ENCODE measurements at regions not wholly inside any gene's neighbourhood (a gene's known extent, or its start where the extent isn't known, plus 50 kb on each side); places are given as distances from the start of the nearest gene placed in this dataset.

DNA sequence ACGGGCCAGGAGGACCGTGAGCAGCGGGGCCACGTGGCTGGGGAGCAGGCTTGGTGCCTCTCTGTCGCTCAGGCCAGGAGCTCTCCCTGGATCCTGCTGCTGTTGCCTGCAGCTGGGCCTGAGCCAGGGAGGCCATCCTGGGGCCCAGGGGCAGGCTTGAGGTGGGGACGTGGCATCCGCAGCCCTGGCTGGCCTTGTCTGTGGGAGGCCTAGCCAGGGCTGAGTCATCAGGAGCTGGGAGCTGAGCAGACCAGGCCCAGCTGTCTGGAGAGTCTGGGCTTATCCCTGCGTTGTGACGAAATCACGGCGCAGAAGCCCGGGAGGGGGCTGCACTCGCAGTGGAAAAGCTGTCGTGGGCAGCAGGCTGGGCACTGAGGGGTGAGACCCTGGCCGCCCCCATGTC, 138.8 kb upstream of the COL5A1 start:
- DNase-seq: no peak

DNA sequence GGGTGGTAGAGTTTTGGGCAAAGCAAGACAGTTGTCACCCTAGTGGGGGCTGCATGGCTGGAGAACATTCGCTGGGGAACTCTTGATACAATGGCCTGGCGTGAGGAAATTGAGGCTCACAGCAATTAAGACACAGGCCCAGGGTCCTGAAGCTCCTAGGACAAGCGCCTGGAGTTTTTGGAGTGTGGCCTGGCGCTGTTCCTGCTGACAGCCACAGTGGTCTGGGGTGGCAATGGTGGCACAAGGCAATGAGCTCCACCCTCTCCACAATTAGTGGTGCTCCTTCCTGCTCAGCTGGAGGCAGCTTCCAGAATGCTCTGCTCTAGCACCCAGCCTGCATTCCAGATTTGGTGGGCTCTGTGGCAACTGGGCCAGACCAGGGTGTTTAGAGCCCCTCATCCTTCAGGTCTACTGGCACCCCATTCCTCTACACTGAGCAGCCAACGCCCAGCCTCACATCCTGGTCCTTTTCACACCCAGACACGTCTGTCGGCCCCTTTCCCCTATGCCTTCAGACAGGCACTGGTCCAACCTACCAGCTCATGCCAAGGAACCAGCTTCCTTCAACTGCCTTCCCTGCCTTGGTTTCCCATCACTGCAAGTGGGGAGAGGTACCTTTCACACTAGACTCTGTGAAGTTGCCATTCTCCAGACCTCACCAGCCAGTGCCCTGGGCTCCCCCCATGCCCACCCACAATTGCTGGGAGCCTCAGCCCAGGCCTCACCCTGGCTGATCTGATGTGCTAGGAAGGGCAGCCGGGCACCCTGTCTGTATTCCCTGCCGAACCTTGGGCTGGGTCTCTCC, 138.1 kb upstream of the COL5A1 start:
- DNase-seq: no peak

DNA sequence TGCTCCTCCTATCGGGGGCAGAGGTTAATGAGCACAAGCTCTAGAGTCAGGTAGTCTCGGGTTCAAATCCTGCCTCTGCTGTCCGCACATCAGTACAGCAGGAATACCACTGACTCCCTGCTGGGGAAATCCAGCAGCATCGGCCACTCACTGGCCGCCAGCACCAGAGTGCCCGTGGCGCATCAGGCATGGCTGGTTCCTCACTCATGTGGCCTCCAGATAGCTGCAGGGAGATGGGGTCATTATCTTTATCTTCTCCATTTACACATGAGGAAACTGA, 137.6 kb upstream of the COL5A1 start:
- no peak for DNase-seq

DNA sequence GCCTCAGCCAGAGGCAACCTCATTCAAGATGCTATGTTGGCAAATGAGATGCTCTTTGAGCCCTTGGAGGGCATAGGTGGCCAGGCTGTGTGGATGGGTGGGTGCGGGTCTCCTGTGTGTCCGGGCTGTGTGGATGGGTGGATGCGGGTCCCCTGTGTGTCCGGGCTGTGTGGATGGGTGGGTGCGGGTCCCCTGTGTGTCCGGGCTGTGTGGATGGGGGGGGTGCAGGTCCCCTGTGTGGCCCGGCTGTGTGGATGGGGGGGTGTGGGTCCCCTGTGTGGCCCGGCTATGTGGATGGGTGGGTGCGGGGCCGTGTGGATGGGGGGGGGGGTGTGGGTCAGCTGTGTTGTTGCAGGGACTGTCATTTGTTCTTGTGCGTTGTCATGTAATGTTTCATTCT, 136.6 kb upstream of the COL5A1 start:
- DNase-seq: no peak

DNA sequence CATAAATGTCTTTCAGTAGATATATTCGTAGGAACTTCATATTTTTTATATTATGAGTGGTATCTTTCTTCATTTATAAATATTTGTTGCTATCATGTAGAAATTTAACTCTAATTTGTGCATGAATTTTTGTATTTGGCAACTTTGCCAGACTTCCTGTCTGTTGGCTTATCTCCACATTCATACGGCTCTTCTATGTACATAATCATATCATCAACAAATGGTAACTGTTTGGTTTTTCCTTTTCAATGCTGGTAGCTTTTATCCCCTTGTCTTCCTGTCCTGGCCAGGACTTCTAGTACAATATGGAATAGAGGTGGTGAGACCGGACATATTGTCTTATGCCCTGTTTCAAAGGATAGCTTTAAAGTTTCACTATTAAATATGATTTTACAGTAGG, 132.3 kb upstream of the COL5A1 start:
- DNase-seq: no peak

DNA sequence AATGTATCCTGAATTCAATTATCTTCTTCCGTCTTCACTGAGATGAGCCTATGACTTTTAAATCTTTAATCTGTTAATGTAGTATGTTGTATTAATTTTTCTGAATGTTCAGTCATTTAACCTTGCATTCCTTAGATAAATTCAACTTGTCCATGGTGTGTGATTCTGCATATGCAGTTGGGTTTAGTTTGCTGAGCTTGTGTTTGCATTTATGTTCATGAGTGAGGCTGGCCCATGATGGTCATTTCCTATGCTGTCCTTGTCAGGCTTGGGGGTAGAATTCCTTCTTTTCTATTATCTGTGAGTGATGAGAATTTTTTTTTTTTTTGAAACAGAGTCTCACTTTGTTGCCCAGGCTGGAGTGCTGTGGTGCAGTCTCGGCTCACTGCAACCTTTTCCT, 131.8 kb upstream of the COL5A1 start:
- no peak for DNase-seq

DNA sequence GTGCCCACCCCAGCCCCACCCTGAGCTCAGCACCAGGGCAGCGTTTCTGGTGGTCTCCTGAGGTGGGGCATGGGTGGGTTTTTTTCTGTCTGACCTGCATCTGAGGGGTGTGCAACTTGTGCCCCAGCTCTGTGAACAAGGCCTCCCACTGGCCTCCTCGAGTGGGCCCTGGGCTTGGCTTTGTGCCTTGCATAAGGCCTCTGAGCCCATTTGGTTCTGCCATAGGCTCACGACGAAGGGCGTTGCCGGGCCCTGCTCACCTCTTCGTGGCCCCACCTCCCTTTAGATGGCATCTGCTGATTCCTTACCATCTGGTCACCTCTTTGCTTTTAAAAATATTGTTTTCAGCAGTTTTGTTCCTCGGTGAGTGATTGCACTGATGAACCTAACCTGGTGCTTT, 127.1 kb upstream of the COL5A1 start:
- DNase-seq: no peak

DNA sequence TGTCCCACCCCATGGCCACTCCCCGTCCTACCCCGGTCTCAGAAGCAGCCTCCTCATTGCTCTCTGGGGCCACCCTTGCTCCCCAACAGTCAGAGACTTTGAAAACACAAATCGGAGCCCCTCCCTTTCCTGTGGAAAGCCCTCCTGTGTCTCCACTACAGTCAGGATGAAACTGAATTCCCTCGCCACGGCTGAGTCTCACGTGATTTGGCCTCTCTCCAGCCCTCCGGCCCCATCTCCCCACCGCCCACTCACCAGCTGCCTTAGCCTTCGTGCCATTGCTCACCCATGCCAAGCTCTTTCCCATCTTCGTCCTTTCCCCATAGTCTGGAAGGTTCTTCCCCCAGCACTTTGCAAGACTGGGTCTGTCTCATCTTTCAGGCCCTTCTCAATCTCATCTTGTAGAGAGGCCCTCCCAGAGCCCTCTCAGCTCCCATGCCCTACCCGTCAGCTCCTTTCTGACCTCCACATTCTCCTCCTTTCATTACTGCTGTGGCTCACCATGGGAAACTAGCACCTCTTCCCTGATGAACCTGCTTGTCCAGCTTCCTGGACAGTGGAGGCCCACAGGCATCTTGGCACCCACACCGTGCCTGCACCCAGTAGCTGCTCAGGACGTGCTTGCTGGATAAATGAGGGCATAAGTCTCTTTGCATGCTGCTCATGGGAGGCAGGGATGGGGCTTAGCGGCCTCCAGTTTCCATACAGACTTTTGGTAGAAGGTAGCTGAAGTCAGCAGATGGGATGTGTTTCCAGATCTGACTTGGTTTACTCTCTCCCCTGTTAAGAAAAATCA, 126.4 kb upstream of the COL5A1 start:
- DNase-seq: no peak

DNA sequence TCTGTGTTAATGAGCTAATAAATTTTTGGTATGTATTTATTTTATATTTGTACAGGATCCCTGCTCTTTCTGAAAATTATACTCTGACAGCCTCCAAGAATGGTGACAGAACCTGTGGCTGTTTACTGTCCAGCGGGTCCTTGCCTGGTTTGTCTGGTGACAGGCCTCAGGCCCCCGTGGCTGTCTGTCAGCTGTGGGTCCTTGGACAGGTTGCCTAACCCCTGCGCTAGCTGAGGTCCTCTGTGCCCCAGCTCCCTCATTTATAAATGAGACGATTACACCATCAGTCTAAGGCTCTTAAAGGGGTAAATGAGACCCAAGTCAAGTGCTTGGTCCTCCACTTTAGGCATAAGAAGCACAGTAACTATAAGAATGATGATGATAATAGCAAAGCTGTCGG, 125.1 kb upstream of the COL5A1 start:
- no peak for DNase-seq

DNA sequence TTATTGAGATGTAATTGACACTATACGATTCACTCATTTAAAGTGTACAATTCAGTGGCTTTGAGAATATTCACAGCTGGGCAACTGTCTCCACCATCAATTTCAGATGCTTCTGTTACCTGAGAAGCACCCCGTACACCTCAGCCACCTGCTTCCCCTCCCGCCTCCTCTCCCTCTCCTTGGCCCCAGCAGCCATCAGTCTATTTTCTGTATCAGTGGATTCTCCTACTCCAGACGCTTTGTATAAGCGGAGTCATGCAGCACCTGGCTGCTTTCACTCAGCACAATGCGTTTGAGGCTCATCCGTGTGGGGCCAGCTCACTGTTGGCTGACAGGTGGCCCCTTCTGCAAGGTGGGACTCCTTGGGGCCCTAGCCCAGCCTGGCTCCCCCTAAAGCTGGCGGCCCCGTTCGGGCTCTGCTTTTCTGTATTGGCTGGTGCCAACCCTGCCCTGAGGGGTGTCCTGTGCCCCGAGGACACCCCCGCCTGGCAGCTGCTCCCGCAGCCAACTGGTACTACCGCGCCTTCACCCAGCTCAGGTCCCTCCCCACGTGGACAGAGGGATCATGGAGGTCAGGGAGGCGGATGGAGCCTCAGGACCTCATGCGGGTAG, 124.4 kb upstream of the COL5A1 start:
- no peak for DNase-seq

DNA sequence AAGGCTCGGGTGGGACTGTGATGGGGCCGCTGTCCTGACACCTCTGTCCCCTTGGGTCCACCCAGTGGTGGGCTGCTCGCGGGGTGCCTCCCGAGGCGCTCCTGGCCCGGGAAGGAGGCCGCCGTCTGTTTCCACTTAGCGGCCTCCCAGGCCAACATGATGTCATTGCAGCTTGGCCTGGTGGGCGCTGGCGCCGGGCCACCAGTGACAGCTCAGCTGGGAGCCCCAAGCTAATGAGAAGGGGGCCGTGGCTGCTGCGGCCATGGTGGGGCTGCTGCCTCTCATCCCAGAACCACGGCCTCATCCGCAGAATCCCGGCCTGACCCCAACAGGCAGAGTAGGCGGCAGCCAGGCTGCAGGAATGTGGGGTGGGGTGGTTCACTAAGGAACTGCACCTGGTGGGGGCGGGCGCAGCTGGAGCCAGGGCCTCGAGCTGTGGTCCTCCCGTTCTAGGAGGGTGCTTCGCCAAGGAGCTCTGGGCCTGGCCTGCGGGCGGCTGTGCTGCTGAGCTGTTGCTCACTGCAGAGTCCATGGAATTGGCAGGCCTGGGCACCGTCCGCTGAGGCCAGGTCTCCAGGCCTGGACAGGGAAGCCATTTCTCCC, 123.5 kb upstream of the COL5A1 start:
- no peak for DNase-seq

DNA sequence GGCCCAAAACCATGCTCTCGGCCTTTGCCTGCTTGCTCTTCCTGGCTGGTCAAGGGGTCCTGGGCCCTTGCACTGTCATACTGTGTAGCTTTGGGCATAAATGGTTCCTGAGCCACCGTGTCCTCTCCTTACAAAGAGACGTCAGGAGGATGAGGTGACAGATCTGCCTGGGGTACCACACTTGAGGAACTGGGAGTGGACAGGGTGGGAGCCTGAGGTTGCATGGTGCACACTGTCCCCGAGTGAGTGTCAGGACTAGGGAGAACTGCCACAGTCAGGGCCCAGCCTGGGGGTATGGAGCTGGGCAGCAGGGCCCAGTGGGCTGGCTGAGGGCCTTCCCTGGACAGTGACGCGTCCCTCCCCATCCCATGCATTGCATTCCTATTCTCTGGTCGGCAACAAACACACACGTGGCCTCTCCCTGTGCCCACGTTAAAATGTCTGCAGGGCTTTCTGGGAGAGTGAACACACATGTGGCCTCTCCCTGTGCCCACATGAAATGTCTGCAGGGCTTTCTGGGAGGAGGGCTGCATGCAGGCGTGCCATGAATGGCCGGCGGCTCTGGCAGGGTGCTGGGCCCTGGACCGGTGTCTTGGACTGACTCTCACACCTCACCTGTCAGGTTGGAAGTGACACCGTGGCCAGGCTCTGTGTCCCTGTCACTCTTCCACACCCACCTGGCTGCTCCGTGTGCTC, 122.1 kb upstream of the COL5A1 start:
- no peak for DNase-seq

DNA sequence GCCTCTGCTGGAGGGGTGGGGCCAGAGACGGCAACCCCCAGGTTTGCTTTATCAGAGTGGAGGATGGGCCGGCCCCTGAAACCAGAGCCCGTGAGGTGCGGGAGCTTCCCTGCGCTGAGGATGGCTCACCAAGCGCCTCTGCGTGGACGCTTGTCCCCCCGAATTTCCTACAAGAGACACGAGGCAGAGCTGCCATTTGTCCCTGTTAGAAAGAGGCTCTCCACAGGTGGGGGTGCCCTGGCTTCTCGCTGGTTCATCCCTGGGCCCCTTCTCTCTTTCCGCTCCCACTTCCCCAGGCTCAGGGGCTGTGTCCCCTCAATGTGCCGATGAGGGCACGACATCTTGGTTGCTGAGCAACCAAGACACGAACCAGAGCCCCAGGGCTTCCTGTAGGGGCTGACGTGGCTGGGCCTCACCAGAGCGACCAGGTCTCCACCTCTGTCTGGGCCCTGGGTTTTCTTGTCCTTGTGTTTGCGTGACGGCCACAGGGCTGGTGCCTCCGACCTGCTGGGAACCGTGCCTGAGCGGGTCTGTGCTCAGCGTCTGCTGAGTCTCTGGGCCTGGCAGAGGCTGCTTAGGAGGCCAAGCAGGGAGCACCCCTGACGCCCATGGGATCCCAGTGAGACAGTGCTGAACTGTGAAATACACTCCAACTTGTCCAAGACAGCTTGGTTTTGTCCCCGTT, 119.6 kb upstream of the COL5A1 start:
- no peak for DNase-seq

DNA sequence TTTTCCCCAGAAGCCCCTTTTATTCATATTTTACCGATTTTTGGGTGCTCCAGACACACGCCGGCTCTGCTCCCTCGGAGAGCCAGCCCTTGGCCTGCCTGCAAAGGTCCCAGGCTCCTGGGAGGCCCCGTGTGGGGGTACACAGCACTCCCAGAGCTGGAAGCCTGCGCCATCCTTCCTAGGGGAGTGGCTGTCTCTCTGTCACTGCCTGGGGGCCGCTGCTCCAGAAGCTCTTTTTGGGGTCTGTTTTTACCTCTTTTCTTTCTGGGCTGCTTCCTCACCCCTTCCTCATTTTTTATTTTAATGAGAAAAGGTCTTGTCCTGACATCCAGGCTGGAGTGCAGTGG, 119.1 kb upstream of the COL5A1 start:
- no peak for DNase-seq

DNA sequence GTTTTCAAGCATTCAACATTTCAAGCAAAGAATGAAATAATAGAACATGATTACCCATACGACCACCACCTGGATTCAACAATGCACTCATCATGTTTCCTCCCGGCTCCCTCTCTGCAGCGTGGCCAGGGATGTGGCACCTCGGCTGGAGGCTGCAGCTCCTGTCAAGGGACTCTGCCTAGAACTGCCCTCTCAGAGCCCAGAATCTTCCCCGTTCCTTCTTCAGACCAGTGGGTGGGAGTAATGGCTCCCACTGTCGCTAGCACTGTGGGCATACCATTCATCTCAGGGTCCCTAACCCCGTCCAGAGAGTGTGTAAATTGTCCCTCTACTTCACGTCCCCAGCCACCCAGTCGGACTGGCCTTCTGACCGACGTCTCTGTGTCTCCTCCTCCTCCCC, 118.6 kb upstream of the COL5A1 start:
- no peak for DNase-seq

DNA sequence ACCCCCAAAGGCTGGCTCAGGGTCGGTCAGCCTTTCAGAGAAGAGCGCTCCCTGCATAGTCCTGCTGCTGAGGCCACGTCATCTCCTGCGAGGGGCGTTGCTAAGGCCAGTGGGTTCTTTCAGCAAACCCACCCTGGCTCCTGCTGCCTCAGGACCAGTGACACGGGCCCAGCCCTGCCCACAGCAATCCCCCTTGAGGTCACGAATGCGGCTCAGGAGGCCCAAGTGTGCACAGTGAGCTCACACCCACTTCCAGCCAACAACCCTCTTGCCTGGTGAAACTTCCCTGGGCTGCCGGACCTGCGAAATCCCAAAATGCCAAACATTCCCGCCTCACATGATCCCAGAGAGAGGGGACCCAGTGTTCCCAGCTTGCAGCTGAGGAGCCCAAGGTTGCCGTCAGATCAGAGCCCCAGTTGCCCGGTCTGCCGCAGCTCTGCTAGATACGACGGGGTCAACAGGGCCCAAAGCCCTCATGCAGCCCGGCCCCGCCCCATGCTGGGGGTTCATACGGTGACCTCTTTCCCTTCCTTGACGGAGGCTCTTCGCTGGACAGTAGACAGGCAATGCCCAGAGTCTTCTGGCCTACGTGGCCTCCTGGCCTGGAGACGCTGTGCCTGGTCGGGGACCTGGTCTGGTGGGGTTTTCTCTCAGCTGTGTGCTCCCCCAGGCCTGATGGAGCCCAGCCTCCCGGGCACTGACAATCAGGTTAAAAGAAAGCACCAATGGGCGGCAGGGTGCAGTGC, 116.4 kb upstream of the COL5A1 start:
- no peak for DNase-seq

DNA sequence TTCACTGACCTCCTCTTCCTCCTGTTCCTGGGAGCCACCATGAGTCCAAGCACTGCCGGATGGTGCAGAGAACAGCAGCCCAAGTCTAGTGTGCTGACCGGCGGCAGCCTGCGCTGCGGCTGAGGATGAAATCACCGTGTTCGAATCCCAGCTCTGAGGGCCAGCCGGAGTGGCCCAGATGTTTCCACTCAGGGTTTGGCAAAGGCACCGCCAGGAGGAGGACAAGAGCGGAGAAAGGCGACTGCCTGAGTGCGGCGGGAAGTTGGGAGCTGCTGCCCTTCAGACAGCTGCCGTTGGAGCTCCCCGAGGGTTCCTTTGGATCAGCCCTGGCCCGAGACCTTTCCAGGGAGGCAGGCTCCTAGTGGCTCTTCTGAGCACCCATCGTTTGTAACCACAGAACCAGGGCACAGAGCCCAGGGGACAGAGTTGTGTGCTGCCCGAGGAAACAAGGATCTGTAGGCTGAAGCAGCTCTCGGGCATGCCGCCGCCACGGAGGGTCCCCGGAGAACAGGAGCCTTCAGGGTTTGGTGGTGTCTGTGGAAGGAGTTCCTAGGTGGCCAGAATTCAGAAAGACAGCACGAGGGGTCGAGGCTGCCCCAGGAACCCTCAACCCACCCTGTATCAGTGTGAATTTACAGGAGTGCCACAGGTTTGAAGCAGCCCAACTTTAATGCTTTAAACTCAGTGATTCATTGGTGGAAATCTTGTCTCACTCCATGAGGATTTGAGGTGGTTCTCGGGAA, 115.6 kb upstream of the COL5A1 start:
- DNase-seq: no peak

DNA sequence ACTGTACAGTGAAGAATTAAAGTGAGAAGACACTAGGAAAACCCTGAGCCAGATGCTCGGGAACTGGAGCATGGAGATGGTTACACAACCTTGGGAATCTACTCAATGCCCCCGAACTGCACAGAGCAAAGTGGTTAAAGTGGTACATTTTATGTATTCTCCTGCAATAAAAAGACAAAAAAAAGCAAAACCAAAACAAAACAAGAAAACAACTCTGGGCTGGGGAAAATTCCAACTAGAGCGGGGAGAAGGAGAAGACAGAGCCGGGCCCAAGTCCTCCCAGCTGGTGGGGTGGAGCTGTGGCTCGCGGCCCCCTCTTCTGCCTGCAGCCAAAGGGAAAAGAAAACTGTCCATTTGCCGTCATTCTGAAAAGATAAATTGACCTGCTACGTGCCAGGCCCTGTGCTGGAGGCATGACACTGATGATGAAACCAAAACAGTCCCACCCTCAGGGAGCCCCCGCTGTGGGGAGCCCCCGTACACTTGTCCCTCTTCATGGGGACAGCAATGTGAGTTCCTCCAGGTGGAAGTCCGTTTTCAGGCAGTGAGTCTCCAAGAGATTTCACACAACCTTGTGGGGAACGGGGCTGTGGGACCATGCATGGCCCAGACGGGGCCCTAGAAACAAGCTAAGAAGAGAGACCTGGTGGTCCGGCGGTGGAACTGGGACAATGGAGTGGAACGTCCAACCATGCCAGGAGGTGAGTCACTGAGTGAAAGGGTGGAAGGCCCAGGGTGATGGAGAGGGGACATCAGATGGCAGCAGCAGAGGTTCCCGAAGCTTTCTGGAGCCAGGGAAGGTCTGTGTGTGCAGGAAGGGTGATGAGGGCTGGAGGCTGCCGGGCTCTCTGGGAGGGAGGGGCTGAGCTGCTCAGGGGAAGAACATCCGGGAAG, 114.8 kb upstream of the COL5A1 start:
- DNase-seq: no peak

DNA sequence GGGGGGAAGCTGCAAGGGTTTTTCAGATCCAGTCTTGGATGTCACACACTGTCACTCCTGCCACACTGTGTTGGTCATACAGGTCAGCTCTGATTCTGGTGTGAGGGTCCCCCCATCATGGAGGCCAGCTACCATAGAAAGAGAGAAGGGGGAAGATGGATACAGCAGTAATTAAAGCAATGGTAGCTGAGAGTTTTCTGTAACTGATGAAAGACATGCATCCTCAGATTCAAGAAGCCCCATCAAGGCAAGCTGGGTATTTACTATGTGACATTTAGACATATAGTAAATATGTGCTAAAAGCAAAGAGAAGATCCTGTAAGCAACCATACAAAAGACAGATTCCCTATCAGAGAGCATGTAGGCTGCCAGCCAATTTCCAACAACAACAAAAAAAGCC, 110.9 kb upstream of the COL5A1 start:
- DNase-seq: no peak
